ENCODE measurements at regions not wholly inside any gene's neighbourhood (a gene's known extent, or its start where the extent isn't known, plus 50 kb on each side); places are given as distances from the start of the nearest gene placed in this dataset.
A peak's percentile ranks its signal among the peaks of the same experiment; 100 is the strongest.

GRCh38 chr3:76824658-76825240, 215.2 kb upstream of the ROBO2 start:
- H4K20me1 ChIP-seq (ENCODE audit: low read depth) = no peaks in the 10 kb centered on the region
- DNase-seq (ENCODE audit: low spot score) = no peak
- no peaks in the 10 kb centered on the region for H3K9me3 ChIP-seq (ENCODE audit: low read depth)
- Mint-ChIP-seq H3K4me1 (peaks cover 2% of the 10 kb centered on the region), H3K27me3 (ENCODE audit: insufficient read depth, low read depth) (no peaks in the 10 kb centered on the region), H3K36me3 (no peaks in the 10 kb centered on the region), H3K27ac (no peak overlapping the region), H3K9me3 (no peaks in the 10 kb centered on the region), H3K4me3 (no peak overlapping the region)
- no peaks in the 10 kb centered on the region for H3K79me2 ChIP-seq (ENCODE audit: low read depth)
- H3K4me1 ChIP-seq = no peaks in the 10 kb centered on the region
- no peaks in the 10 kb centered on the region for H3K27me3 ChIP-seq
- H3F3A ChIP-seq (ENCODE audit: low read depth) = no peaks in the 10 kb centered on the region
- H3K4me2 ChIP-seq = no peak overlapping the region
- H3K27ac ChIP-seq = no peak overlapping the region
- H3K9ac ChIP-seq = no peak overlapping the region
- H3K4me3 ChIP-seq = no peak overlapping the region
- TF ChIP-seq EZH2 (IDR thresholded peaks at IDR 0.05) (no peak), EZH2phosphoT487 (IDR thresholded peaks at IDR 0.05) (no peak), CTCF (IDR thresholded peaks at IDR 0.05) (no peak)
- no peaks in the 10 kb centered on the region for H3K36me3 ChIP-seq
- H2AFZ ChIP-seq (replicated peaks) = peak overlapping the region; percentile 14

- no peaks in the 10 kb centered on the region for H3K36me3 Mint-ChIP-seq
- Histone ChIP-seq H3K27ac (no peak overlapping the region), H4K20me1 (ENCODE audit: low read depth) (no peaks in the 10 kb centered on the region), H3K27me3 (no peaks in the 10 kb centered on the region), H3K36me3 (no peaks in the 10 kb centered on the region), H3F3A (ENCODE audit: low read depth) (no peaks in the 10 kb centered on the region), H3K4me1 (no peaks in the 10 kb centered on the region), H3K9me3 (ENCODE audit: low read depth) (no peaks in the 10 kb centered on the region), H3K79me2 (ENCODE audit: low read depth) (no peaks in the 10 kb centered on the region), H2AFZ (replicated peaks) (peak overlapping the region; percentile 23), H3K4me2 (no peak overlapping the region), H3K9ac (no peak overlapping the region), H3K4me3 (no peak overlapping the region)
- no peak overlapping the region for H3K4me3 Mint-ChIP-seq
- H3K9me3 Mint-ChIP-seq = no peaks in the 10 kb centered on the region
- no peak overlapping the region for H3K27ac Mint-ChIP-seq
- H3K4me1 Mint-ChIP-seq = peaks cover 2% of the 10 kb centered on the region
- no peak for DNase-seq (ENCODE audit: low spot score)
- TF ChIP-seq CTCF (IDR thresholded peaks at IDR 0.05) (no peak), EZH2 (IDR thresholded peaks at IDR 0.05) (no peak), EZH2phosphoT487 (IDR thresholded peaks at IDR 0.05) (no peak)
- H3K27me3 Mint-ChIP-seq (ENCODE audit: insufficient read depth, low read depth) = no peaks in the 10 kb centered on the region
Observed at GRCh38 chr3:76826861-76827260, 213.0 kb upstream of the ROBO2 start.

GRCh38 chr3:76827701-76828226, 212.1 kb upstream of the ROBO2 start:
- no peaks in the 10 kb centered on the region for H3K27me3 ChIP-seq
- H3K9ac ChIP-seq = no peak overlapping the region
- no peaks in the 10 kb centered on the region for H3K27me3 Mint-ChIP-seq (ENCODE audit: insufficient read depth, low read depth)
- H3K4me2 ChIP-seq = no peak overlapping the region
- no peak overlapping the region for H3K27ac Mint-ChIP-seq
- no peak overlapping the region for H3K27ac ChIP-seq
- no peaks in the 10 kb centered on the region for H3K36me3 ChIP-seq
- H3K79me2 ChIP-seq (ENCODE audit: low read depth) = no peaks in the 10 kb centered on the region
- H3K9me3 ChIP-seq (ENCODE audit: low read depth) = no peaks in the 10 kb centered on the region
- no peak overlapping the region for H2AFZ ChIP-seq (replicated peaks)
- H3K4me1 ChIP-seq = no peaks in the 10 kb centered on the region
- H4K20me1 ChIP-seq (ENCODE audit: low read depth) = no peaks in the 10 kb centered on the region
- H3K9me3 Mint-ChIP-seq = no peaks in the 10 kb centered on the region
- no peak overlapping the region for H3K4me3 ChIP-seq
- TF ChIP-seq EZH2phosphoT487 (IDR thresholded peaks at IDR 0.05) = no peak
- TF ChIP-seq CTCF (IDR thresholded peaks at IDR 0.05) = no peak
- TF ChIP-seq EZH2 (IDR thresholded peaks at IDR 0.05) = no peak
- H3K4me3 Mint-ChIP-seq = no peak overlapping the region
- no peaks in the 10 kb centered on the region for H3K36me3 Mint-ChIP-seq
- no peak for DNase-seq (ENCODE audit: low spot score)
- peaks cover 2% of the 10 kb centered on the region for H3K4me1 Mint-ChIP-seq
- no peaks in the 10 kb centered on the region for H3F3A ChIP-seq (ENCODE audit: low read depth)
